ENCODE measurements at regions not wholly inside any gene's neighbourhood (a gene's known extent, or its start where the extent isn't known, plus 50 kb on each side); places are given as distances from the start of the nearest gene placed in this dataset.

DNA sequence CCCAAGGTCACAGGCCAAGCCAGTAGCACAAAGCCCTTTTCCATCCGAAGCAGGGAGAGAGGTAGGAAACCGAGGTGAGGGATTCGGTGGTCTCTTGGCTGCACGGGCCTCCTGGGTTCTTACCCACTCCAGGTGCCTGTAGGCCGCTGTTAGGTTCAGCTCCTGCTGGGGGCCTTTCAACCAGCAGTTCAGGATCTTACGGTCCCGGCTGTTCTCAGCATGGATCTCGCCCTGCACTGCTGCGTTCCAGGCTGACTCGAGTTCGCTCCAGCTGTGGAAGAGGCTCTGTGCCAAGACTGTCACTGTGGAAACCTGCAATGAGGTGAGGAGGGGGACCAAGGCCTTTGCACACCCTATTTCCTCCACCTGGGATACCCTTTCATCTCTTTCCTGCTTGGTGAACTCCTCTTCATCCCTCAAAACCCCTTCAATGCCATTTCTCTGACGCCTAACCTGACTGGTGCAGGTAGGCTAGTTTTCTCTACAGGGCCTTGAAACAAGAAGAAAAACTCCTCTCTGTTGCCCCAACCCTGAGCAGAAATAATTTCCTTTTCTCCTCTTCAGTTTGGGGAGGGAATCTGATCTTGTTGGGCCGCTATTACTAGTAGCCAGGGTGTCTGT is 103.6 kb downstream of the RMI2 start:
- H3K36me3 Mint-ChIP-seq (ENCODE audit: low read depth), result no peaks in the 10 kb centered on the region
- H3K27ac Mint-ChIP-seq, result no peak overlapping the region
- ATAC-seq (no peak), DNase-seq (no peak)
- no peaks in the 10 kb centered on the region for H3K27me3 Mint-ChIP-seq
- no peaks in the 10 kb centered on the region for H3K4me1 Mint-ChIP-seq
- CTCF ChIA-PET, result no interaction called here
- intact Hi-C loops (cut with DNase I, micrococcal nuclease), result no loop called here
- POLR2A ChIA-PET, result no interaction called here
- no peaks in the 10 kb centered on the region for H3K9me3 Mint-ChIP-seq (ENCODE audit: low read depth)
- no peak overlapping the region for H3K4me3 Mint-ChIP-seq

DNA sequence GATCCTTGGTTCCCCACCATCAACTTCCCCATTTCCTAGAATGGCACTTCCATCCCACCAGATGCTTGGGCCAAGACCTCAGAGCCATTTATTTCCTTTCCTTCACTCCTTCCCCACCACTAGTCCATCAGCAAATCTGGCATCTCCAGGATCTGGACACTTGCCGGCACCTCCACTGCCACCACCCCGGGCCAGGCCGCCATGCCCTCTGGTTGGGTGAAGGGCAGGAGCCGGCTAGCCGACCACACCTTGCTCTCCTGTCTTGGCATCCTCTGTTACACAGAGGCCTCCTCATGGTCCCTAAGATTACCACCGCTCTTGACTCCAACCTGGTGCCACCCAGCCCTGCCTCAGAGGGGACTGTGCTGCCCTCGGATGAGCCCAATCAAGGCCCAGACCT is 104.5 kb downstream of the RMI2 start:
- Mint-ChIP-seq H3K36me3 (ENCODE audit: low read depth) (no peaks in the 10 kb centered on the region), H3K9me3 (ENCODE audit: low read depth) (peaks cover 2% of the 10 kb centered on the region), H3K27me3 (no peaks in the 10 kb centered on the region), H3K27ac (no peak overlapping the region), H3K4me3 (no peak overlapping the region), H3K4me1 (no peaks in the 10 kb centered on the region)
- no peak for ATAC-seq
- ChIA-PET POLR2A (no interaction called here), CTCF (no interaction called here)
- intact Hi-C loops (cut with DNase I, micrococcal nuclease), result no loop called here
- DNase-seq, result no peak

DNA sequence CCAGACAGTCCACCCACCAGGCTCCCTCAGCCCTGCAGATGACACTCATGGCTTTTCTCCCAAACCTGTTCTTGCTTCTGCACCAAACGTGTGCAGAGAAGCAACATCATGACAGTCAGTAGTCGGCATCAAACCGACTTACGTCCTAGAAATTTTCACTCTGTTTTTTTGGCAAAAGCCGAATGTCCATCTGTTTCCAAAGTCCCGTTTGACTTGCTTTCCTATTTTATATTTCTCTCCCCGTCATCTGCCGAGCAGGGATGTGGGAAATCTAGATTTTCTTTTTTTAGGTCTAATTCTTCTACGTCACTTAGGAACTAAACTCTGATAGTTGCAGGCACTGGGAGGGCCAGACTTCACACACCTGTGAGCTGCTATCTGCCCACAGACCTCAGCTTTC is 104.9 kb downstream of the RMI2 start:
- POLR2A ChIA-PET, result no interaction called here
- Mint-ChIP-seq H3K36me3 (ENCODE audit: low read depth) (no peaks in the 10 kb centered on the region), H3K9me3 (ENCODE audit: low read depth) (peaks cover 2% of the 10 kb centered on the region), H3K4me1 (no peaks in the 10 kb centered on the region), H3K27ac (no peak overlapping the region), H3K4me3 (no peak overlapping the region), H3K27me3 (no peaks in the 10 kb centered on the region)
- no peak for ATAC-seq
- CTCF ChIA-PET, result no interaction called here
- intact Hi-C loops (cut with DNase I, micrococcal nuclease), result no loop called here
- DNase-seq, result no peak

DNA sequence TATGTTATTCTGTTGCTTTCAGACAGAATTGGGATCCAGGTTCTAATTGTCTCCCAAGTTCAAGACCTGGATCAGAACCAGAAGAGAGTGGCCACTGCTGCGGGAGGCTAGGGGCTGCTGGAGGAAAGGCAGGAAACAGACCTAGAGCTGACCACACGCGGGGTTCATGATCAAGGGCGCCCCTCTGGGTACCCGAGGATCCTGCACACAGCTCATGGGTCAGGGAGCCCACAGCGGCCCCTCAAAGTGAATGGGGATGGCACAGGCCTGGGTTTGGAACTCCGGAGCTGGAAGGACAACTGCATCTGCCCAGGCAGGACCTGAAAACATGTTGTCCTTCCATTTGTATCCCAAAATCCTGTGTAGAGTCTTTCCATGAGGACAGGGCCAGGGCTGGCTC is 107.0 kb downstream of the RMI2 start:
- intact Hi-C loops (cut with DNase I, micrococcal nuclease), result no loop called here
- Mint-ChIP-seq H3K36me3 (ENCODE audit: low read depth) (no peaks in the 10 kb centered on the region), H3K27ac (no peak overlapping the region), H3K4me1 (no peaks in the 10 kb centered on the region), H3K4me3 (no peak overlapping the region), H3K9me3 (ENCODE audit: low read depth) (peaks cover 2% of the 10 kb centered on the region), H3K27me3 (no peaks in the 10 kb centered on the region)
- ATAC-seq (no peak), DNase-seq (no peak)
- ChIA-PET POLR2A (no interaction called here), CTCF (interaction anchor here (0.6 kb wide), 1 partner anchor 115 kb away, joined by 3 read pairs; no protein-coding TSS in a partner anchor)

DNA sequence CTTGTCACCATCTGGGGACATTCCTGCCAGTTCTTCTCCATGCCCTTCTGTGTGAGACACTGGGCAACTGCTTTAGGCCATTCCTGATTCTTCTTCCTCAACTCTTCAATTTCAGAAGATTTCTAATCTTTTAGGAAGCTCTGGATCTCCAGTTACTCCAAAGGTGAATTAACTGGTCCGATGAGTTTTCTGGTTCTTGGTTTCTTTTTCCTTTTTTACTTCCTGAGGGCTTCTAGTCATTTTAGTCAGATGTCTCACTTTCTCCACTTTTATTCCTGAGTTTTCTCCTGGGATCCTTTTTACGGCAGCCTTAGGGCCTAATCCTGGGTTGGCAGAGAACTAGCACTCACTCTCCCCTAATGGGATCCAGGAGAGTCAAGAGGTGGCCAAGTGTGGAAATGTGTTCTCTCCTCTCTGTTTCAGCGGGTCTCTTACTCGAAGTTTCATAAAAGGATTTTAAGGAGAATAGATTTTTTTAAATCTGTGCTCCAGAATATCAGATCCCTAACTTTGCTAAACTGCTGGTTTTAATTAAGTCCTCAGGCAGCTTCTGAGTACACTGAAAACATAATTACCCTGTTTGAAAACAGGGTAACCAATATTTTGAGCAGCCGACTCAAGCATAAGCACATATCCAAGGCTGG is 107.6 kb downstream of the RMI2 start:
- Mint-ChIP-seq H3K36me3 (ENCODE audit: low read depth) (no peaks in the 10 kb centered on the region), H3K27ac (no peak overlapping the region), H3K4me1 (no peaks in the 10 kb centered on the region), H3K4me3 (no peak overlapping the region), H3K27me3 (no peaks in the 10 kb centered on the region), H3K9me3 (ENCODE audit: low read depth) (peaks cover 2% of the 10 kb centered on the region)
- no peak for DNase-seq
- ChIA-PET POLR2A (no interaction called here), CTCF (interaction anchor here (0.6 kb wide), 1 partner anchor 116 kb away, joined by 3 read pairs; no protein-coding TSS in a partner anchor)
- intact Hi-C loops (cut with DNase I, micrococcal nuclease), result no loop called here
- ATAC-seq, result no peak

DNA sequence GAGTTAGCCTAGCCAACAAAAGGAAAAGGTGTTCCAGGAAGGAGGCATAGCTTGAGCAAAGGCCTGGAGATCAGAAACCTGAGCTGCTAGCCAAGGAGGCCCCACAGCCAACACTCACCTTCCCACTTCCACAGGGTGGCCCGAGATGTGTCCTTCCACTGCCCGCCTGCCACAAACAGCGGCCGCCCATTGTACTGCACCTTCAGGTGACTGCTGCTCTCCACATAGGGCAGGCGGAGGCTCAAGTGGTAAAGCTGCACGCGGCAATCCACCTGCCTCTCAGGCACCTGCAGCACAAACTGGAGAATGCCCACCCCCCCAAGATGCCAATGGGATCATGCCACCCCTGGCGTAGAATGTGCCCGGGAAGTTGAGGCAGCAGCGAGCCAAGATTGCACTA is 111.5 kb downstream of the RMI2 start:
- POLR2A ChIA-PET, result no interaction called here
- DNase-seq (no peak), ATAC-seq (no peak)
- H3K27ac Mint-ChIP-seq, result no peak overlapping the region
- no peaks in the 10 kb centered on the region for H3K27me3 Mint-ChIP-seq
- intact Hi-C loops (cut with DNase I, micrococcal nuclease), result no loop called here
- no peaks in the 10 kb centered on the region for H3K36me3 Mint-ChIP-seq (ENCODE audit: low read depth)
- H3K4me1 Mint-ChIP-seq, result peaks cover 4% of the 10 kb centered on the region
- H3K9me3 Mint-ChIP-seq (ENCODE audit: low read depth), result peaks cover 2% of the 10 kb centered on the region
- no peak overlapping the region for H3K4me3 Mint-ChIP-seq
- CTCF ChIA-PET, result interaction anchor here (0.6 kb wide), 1 partner anchor 58 kb away, joined by 3 read pairs; no protein-coding TSS in a partner anchor

DNA sequence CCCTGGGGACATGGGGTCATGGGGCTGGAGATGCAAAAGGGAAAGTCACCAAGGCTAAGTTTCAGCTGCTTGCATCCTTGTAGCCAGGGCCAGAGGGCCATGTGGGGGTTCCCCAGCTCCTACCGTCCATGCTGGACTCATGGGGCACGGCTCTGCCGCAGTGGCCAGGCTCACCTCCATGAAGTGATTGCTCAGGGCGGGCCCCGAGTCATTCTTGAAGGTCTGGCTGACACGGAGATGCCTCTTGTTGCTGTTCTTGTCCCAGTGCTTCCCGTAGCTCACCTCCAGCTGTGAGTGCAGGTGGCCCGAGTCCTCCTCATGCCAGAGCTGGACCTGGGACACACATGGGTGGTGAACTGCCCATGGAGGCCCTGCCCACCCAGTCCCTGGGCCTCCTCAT is 114.5 kb downstream of the RMI2 start:
- ATAC-seq, result no peak
- no peak overlapping the region for H3K27ac Mint-ChIP-seq
- CTCF ChIA-PET, result interaction anchor here (0.6 kb wide), 1 partner anchor 61 kb away, joined by 3 read pairs; no protein-coding TSS in a partner anchor

DNA sequence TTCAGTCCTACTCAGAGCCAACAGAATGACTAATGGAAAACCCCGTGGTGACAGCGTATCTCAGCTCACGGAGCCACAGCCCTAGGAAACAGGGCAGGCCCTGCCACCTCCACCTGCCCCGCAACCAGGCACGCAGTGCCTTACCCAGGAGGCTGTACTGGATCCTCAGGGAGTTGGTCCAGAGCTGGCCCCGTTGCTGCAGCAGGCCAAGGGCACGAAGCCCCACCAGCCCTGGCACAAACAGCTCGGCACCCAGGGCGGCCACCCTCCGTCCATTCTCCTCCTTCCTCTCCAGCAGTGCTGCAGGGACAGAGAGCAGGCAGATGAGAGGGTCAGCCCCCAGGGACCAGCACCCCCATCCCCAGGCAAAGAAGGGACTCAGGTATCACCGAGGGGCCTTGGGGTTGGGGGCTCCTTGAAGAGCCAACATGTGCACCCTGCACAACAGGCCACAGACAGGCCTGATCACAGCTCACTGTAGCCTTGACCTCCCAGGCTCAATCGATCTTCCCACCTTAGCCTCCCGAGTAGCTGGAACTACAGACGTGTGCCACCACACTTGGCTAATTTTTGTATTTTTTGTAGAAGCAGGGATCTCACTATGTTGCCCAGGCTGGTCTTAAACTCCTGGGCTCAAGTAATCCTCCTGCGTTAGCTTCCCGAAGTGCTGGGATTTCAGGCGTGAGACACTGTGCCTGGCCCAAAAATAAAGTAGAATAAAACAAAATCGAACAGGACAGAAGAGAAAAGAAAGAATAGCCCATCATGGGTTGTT is 115.7 kb downstream of the RMI2 start:
- ChIA-PET POLR2A (no interaction called here), CTCF (interaction anchor here (0.7 kb wide), 1 partner anchor 857 kb away, joined by 3 read pairs; no protein-coding TSS in a partner anchor)
- Mint-ChIP-seq H3K4me3 (no peak overlapping the region), H3K9me3 (ENCODE audit: low read depth) (no peaks in the 10 kb centered on the region), H3K36me3 (ENCODE audit: low read depth) (no peaks in the 10 kb centered on the region), H3K27me3 (no peaks in the 10 kb centered on the region), H3K4me1 (peaks cover 4% of the 10 kb centered on the region), H3K27ac (no peak overlapping the region)
- DNase-seq (no peak), ATAC-seq (no peak)
- intact Hi-C loops (cut with DNase I, micrococcal nuclease), result no loop called here

More for the DNA sequence above, 114.5 kb downstream of the RMI2 start:
- no peak for DNase-seq
- Mint-ChIP-seq H3K27me3 (no peaks in the 10 kb centered on the region), H3K4me1 (peaks cover 4% of the 10 kb centered on the region), H3K9me3 (ENCODE audit: low read depth) (peaks cover under 1% of the 10 kb centered on the region), H3K4me3 (no peak overlapping the region), H3K36me3 (ENCODE audit: low read depth) (no peaks in the 10 kb centered on the region)
- POLR2A ChIA-PET, result no interaction called here
- intact Hi-C loops (cut with DNase I, micrococcal nuclease), result no loop called here

DNA sequence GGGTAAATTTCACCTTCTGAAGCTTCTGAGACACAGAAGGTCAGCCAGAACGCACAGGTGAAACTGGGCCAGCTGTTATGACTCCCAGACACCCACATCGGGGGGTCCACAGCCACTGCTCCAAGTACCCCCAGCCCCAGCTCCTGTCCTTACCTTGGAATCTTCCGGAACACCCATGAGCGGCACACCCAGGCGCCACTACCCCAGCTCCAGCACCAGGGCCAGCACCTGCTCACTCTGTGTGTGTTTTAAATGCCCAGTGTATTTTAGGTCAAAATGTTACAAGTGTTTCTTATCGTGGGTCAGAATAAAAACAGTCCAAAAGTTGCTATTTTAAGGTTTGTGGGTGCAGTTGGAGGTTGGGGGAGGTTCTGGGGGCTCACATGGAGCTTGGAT is 116.3 kb downstream of the RMI2 start:
- Mint-ChIP-seq H3K9me3 (ENCODE audit: low read depth) (no peaks in the 10 kb centered on the region), H3K4me1 (peaks cover 4% of the 10 kb centered on the region), H3K27ac (no peak overlapping the region), H3K27me3 (no peaks in the 10 kb centered on the region), H3K36me3 (ENCODE audit: low read depth) (no peaks in the 10 kb centered on the region), H3K4me3 (no peak overlapping the region)
- CTCF ChIA-PET, result interaction anchor here (0.7 to 0.9 kb wide), 2 partner anchors 71 to 857 kb away, joined by 3 read pairs; no protein-coding TSS in a partner anchor
- intact Hi-C loops (cut with DNase I, micrococcal nuclease), result no loop called here
- DNase-seq, result no peak
- POLR2A ChIA-PET, result no interaction called here
- no peak for ATAC-seq

DNA sequence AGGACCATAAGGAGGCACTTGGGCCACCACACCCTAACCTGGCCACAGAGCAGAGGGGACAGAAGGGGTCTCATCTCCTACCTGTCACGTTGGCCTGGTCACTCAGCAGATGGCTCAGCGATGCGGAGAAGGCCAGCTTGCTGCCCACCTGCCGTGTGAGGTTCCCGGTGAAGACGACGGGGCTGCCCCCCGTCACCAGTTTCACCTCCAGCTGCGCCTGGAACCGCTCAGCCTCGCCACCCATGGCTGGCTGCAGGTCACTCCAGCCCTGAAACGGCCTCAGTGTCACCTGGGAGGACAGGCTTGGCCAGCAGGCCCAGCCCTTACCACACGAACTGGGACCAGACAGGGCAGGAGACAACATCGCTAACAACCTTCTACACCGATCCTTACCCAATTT is 116.8 kb downstream of the RMI2 start:
- intact Hi-C loops (cut with DNase I, micrococcal nuclease), result no loop called here
- H3K4me3 Mint-ChIP-seq, result no peak overlapping the region
- CTCF ChIA-PET, result interaction anchor here (0.6 to 0.9 kb wide), 3 partner anchors 70 to 858 kb away, joined by 3 read pairs; no protein-coding TSS in a partner anchor

DNA sequence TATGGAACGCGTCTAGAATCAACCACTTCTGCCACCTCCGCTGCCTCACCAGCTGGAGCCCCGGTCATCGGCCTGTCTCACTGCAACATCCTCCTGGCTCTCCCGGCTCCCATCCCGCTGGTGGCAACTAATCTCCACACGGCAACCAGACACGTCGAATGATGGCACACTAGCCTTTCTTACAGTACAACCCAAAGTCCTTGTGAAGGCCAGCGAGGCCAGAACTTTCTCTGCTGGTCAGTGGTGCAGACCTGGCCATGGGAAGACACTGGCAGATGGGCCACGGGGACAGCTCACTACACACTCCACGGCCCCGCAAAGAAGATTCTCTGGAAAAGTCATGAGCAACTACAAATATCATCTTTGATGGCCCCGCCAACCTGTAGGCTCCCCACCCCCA is 117.6 kb downstream of the RMI2 start:
- no peak for ATAC-seq
- Mint-ChIP-seq H3K27ac (no peak overlapping the region), H3K9me3 (ENCODE audit: low read depth) (no peaks in the 10 kb centered on the region), H3K36me3 (ENCODE audit: low read depth) (no peaks in the 10 kb centered on the region), H3K27me3 (no peaks in the 10 kb centered on the region), H3K4me3 (no peak overlapping the region), H3K4me1 (peaks cover 4% of the 10 kb centered on the region)
- ChIA-PET CTCF (interaction anchor here (0.6 kb wide), 1 partner anchor 489 kb away, joined by 3 read pairs; no protein-coding TSS in a partner anchor), POLR2A (no interaction called here)
- intact Hi-C loops (cut with DNase I, micrococcal nuclease), result no loop called here
- DNase-seq, result no peak

More for the DNA sequence above, 116.8 kb downstream of the RMI2 start:
- ATAC-seq (no peak), DNase-seq (no peak)
- POLR2A ChIA-PET, result no interaction called here
- peaks cover 4% of the 10 kb centered on the region for H3K4me1 Mint-ChIP-seq
- no peaks in the 10 kb centered on the region for H3K27me3 Mint-ChIP-seq
- no peak overlapping the region for H3K27ac Mint-ChIP-seq
- H3K36me3 Mint-ChIP-seq (ENCODE audit: low read depth), result no peaks in the 10 kb centered on the region
- no peaks in the 10 kb centered on the region for H3K9me3 Mint-ChIP-seq (ENCODE audit: low read depth)

DNA sequence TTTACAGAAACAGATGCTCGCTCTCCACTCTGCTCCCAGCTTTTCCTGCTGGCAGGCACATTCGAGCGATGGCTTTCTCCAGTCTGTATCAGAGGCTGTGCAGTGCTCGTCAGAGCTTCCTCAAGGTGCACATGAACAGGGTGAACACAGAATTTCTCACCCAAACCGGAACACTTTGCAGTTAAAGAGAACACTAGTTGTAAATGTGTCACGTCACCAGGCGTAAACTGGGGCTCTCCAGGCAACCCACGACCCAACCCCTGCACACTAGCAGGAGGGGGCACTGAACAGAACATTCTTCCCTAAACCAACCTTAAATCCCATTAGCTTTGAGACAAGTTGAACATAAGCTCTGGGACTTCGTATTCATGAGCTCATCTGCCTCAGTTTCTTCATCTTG is 119.0 kb downstream of the RMI2 start:
- ChIA-PET POLR2A (no interaction called here), CTCF (no interaction called here)
- H3K27me3 Mint-ChIP-seq, result no peaks in the 10 kb centered on the region
- H3K36me3 Mint-ChIP-seq (ENCODE audit: low read depth), result no peaks in the 10 kb centered on the region
- H3K4me3 Mint-ChIP-seq, result no peak overlapping the region
- ATAC-seq (no peak), DNase-seq (no peak)
- intact Hi-C loops (cut with DNase I, micrococcal nuclease), result no loop called here
- no peaks in the 10 kb centered on the region for H3K4me1 Mint-ChIP-seq
- no peaks in the 10 kb centered on the region for H3K9me3 Mint-ChIP-seq (ENCODE audit: low read depth)
- H3K27ac Mint-ChIP-seq, result no peak overlapping the region
